ENCODE measurements at regions not wholly inside any gene's neighbourhood (a gene's known extent, or its start where the extent isn't known, plus 50 kb on each side); places are given as distances from the start of the nearest gene placed in this dataset.

DNA sequence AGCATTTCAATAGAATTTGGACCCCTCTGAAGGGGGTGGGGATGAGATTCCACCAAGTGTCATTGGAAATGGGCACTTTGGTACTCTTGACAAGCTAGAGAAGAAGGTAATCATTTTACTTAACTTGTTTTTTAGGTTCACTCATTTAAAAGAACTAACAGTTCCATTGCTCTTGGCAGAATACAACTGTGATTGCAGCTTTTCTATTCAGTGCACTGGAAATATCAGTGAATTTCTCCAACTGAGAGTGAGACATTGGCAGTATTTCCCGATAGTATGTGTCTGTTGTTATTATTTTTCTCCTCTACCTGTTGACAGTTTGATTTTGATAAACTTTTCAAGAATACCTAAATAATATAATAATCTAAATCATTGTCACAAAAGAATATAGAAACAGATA is 1356.7 kb upstream of the NXPH2 start:
- TF ChIP-seq, protein P1, sequence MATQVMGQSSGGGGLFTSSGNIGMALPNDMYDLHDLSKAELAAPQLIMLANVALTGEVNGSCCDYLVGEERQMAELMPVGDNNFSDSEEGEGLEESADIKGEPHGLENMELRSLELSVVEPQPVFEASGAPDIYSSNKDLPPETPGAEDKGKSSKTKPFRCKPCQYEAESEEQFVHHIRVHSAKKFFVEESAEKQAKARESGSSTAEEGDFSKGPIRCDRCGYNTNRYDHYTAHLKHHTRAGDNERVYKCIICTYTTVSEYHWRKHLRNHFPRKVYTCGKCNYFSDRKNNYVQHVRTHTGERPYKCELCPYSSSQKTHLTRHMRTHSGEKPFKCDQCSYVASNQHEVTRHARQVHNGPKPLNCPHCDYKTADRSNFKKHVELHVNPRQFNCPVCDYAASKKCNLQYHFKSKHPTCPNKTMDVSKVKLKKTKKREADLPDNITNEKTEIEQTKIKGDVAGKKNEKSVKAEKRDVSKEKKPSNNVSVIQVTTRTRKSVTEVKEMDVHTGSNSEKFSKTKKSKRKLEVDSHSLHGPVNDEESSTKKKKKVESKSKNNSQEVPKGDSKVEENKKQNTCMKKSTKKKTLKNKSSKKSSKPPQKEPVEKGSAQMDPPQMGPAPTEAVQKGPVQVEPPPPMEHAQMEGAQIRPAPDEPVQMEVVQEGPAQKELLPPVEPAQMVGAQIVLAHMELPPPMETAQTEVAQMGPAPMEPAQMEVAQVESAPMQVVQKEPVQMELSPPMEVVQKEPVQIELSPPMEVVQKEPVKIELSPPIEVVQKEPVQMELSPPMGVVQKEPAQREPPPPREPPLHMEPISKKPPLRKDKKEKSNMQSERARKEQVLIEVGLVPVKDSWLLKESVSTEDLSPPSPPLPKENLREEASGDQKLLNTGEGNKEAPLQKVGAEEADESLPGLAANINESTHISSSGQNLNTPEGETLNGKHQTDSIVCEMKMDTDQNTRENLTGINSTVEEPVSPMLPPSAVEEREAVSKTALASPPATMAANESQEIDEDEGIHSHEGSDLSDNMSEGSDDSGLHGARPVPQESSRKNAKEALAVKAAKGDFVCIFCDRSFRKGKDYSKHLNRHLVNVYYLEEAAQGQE (IDR thresholded peaks at IDR 0.05; ENCODE audit: insufficient read depth in 1 of 2, low read depth in 2 of 2, low read length in 1 of 2): no peak
- TF ChIP-seq, protein P2, sequence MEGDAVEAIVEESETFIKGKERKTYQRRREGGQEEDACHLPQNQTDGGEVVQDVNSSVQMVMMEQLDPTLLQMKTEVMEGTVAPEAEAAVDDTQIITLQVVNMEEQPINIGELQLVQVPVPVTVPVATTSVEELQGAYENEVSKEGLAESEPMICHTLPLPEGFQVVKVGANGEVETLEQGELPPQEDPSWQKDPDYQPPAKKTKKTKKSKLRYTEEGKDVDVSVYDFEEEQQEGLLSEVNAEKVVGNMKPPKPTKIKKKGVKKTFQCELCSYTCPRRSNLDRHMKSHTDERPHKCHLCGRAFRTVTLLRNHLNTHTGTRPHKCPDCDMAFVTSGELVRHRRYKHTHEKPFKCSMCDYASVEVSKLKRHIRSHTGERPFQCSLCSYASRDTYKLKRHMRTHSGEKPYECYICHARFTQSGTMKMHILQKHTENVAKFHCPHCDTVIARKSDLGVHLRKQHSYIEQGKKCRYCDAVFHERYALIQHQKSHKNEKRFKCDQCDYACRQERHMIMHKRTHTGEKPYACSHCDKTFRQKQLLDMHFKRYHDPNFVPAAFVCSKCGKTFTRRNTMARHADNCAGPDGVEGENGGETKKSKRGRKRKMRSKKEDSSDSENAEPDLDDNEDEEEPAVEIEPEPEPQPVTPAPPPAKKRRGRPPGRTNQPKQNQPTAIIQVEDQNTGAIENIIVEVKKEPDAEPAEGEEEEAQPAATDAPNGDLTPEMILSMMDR (IDR thresholded peaks at IDR 0.05): no peak
- no peak for TF ChIP-seq POLR2AphosphoS5 (IDR thresholded peaks at IDR 0.05; ENCODE audit: low read depth, low read length)
- no peak for TF ChIP-seq SIN3A (IDR thresholded peaks at IDR 0.05; ENCODE audit: borderline replicate concordance, insufficient read depth, low read depth, low read length)
